BE2C (cell line): ENCODE measurements at regions not wholly inside any gene's neighbourhood (a gene's known extent, or its start where the extent isn't known, plus 50 kb on each side); places are given as distances from the start of the nearest gene placed in this dataset.
"Not testable (repeated sequence)": the region's sequence is repeated elsewhere in the genome, so short reads cannot be mapped to it uniquely, and the experiment has no call there.

Experiments used
- DNase-seq: peaks from one replicate; pipeline ENCODE4 v3.0.0-alpha.2; 2020
- H3K27me3 ChIP-seq: fragments of 250-450 bp; sonication (Bioruptor Pico); 2 replicates; pipeline ENCODE4 v1.5.1; 2020; ENCODE audit warnings: mild to moderate bottlenecking
- H3K36me3 ChIP-seq: fragments of 250-450 bp; sonication (Bioruptor Pico); 2 replicates; pipeline ENCODE4 v1.5.1; 2020; ENCODE audit warnings: mild to moderate bottlenecking
- H3K4me1 ChIP-seq: fragments of 250-450 bp; sonication (Bioruptor Pico); 2 replicates; pipeline ENCODE4 v1.5.1; 2020
- H3K4me3 ChIP-seq: 2 replicates; pipeline ENCODE4 v1.5.1; 2011; ENCODE audit warnings: low read depth, low read length
- H3K9me3 ChIP-seq: fragments of 250-450 bp; sonication (Bioruptor Pico); 2 replicates; pipeline ENCODE4 v1.5.1; 2020

- H3K9me3 ChIP-seq, DNase-seq, H3K27me3 ChIP-seq, H3K4me1 ChIP-seq, H3K36me3 ChIP-seq, H3K4me3 ChIP-seq: not testable (repeated sequence)
Observed at GRCh38 chr1:149249850-149250467, 146.6 kb upstream of the NBPF9 start.

DNA sequence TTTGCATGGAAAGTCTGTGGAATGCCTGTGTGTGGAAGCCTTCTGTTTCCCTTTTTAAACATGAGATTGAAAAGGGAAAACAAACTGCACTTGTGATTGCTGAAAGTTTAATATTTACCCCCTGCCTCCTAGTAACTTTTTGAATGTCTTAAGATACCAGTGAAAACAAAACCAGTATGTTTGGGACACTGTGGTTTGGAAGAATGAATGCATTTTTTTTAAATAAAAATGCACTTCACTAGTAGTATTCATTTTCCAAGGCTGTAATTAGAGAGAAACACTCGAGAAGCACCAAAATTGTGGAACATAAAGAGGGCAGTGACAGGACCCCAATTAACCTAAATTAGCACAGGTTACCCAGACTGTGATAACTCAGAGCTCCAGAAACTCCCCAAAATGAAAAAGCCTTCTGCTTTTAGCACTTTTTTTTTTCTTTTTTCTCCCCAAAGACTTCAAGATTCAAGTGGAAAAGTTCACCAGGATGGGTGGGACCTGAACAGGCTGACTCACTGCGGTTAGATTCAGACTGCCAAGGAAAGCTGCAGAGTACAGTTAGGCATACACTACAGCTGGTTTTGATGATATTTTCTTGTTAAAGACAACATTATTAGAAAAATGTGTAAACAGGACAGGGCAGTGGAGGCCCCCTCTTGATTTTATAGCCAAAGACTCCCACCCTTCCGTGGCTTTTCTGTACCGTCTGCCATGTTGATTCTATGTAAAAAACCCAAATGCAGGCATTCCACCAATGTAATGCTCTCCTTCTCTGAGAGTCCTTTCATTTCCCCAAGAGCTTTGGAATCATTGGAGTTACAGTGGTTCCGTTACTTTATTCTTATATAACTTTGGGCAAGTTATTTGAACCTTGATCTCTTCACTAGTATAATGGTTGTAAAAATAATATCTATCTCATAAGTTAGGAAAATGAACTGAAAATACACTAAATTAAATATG lies 151.8 kb upstream of the NBPF9 start:
- H3K9me3 ChIP-seq, DNase-seq, H3K4me1 ChIP-seq, H3K36me3 ChIP-seq, H3K27me3 ChIP-seq, H3K4me3 ChIP-seq: not testable (repeated sequence)

GRCh38 chr1:149260284-149260683 lies 156.9 kb upstream of the NBPF9 start:
- DNase-seq, H3K4me3 ChIP-seq, H3K4me1 ChIP-seq, H3K27me3 ChIP-seq, H3K9me3 ChIP-seq, H3K36me3 ChIP-seq: not testable (repeated sequence)

DNA sequence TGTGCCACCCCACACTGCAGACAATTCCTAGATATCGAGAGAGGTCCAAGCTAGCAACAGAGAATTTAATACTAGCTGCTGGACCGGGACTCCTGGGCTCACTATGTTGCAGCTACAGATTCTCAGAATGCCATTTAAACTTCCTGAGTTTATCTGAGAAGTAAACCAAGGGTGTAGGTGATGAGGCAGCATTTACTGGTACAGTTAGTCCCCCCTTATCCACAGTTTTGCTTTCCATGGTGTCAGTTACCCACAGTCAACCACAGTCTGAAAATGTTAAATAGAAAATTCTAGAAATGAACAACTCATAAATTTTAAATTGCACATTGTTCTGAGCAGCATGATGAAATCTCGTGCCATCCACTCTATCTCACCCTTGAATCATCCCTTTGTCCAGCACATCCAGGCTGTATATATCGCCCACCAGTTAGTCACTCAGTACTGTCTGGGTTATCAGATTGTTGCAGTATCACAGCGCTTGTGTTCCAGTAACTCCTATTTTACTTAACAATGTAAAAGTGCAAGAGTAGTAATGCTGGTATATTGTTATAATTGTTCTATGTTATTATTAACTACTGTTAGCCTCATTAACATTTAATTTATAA lies 157.5 kb upstream of the NBPF9 start:
- DNase-seq, H3K27me3 ChIP-seq, H3K9me3 ChIP-seq, H3K4me1 ChIP-seq, H3K4me3 ChIP-seq, H3K36me3 ChIP-seq: not testable (repeated sequence)

- not testable (repeated sequence) for H3K36me3 ChIP-seq, DNase-seq, H3K27me3 ChIP-seq, H3K4me1 ChIP-seq, H3K4me3 ChIP-seq, H3K9me3 ChIP-seq
Observed at GRCh38 chr1:149267287-149267686, 163.9 kb upstream of the NBPF9 start.

DNA sequence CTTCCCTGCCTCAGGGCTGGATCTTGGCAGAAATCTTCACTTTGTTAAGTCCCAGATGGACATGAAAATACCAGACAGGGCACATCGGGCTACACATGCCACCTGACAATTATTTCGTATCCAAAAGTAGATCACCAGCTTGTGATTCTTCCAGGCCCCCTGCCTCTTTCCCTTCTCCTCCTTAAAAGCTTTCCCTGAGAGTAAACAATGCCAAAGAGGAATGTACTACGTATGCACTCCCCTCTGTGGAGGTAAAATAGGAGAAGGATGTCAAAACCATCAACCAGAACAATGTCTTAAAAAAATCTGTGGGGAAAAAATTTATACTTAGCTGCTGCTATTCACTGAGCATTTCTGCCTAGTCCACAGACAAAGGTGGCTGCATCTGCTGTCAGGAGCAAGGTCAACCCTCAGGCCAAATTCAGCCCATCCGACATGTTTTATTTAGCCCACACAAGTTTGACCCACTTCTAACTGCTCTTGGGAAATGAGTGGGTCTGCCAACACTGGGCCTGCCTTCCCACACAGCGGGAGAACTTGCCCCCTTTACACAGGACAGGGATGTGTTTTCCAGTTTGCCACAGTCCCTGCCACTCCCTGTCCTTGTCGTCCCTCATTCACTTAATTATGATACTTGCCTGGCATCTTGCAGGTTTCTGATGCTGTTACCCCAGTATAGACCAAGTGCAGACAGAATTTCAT lies 165.8 kb upstream of the NBPF9 start:
- not testable (repeated sequence) for H3K4me3 ChIP-seq, DNase-seq, H3K4me1 ChIP-seq, H3K27me3 ChIP-seq, H3K36me3 ChIP-seq, H3K9me3 ChIP-seq

- H3K36me3 ChIP-seq = not testable (repeated sequence)
Observed at GRCh38 chr1:149269833-149270232, 166.5 kb upstream of the NBPF9 start.

DNA sequence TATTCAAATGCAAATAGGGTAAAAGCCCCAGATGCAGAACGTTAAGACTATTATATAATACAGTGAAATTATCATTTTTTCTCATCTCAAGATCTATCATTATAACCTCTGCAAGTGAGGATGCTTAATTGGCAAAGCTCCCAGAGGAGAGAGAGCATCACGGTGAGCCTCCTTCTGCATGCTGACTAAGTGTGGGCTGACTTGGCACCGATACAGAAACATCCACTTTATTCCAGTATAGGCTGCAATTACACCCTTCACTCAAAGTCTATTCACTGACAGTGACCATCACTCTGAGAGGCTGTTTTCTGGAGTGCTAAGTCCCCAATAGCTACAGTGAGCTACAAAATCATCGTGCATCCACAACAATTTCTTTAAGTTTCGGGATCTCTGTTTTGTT lies 171.1 kb upstream of the NBPF9 start:
- H3K4me3 ChIP-seq, H3K27me3 ChIP-seq, H3K9me3 ChIP-seq, H3K36me3 ChIP-seq, DNase-seq, H3K4me1 ChIP-seq: not testable (repeated sequence)

More at GRCh38 chr1:149269833-149270232, 166.5 kb upstream of the NBPF9 start:
- H3K9me3 ChIP-seq, H3K4me1 ChIP-seq, DNase-seq, H3K4me3 ChIP-seq, H3K27me3 ChIP-seq: not testable (repeated sequence)

GRCh38 chr1:149275802-149276201 lies 172.5 kb upstream of the NBPF9 start:
- not testable (repeated sequence) for H3K4me1 ChIP-seq, H3K36me3 ChIP-seq, DNase-seq, H3K27me3 ChIP-seq, H3K4me3 ChIP-seq, H3K9me3 ChIP-seq

- not testable (repeated sequence) for H3K4me3 ChIP-seq, H3K27me3 ChIP-seq, H3K4me1 ChIP-seq, H3K9me3 ChIP-seq, H3K36me3 ChIP-seq, DNase-seq
Observed at GRCh38 chr1:149276496-149276895, 173.1 kb upstream of the NBPF9 start.

DNA sequence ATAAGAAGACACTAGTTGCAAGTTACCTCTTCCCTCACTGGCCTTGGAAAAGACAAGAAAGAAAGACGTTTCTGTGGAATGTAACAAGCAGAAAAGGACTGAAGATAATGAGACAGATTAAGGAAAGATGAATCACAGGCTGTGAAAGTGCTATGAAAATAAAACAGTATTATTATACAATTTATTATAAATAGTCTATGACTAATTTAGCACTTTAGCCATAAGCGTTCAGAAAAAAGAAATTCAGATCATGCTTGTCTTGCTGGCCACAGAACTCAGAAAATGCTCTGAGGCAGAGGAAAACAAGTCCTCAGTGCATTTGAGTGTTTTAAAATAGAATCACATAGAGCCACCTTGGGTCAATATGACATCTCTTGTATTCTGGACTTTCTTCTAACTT lies 174.8 kb upstream of the NBPF9 start:
- H3K9me3 ChIP-seq, H3K27me3 ChIP-seq, DNase-seq: not testable (repeated sequence)

DNA sequence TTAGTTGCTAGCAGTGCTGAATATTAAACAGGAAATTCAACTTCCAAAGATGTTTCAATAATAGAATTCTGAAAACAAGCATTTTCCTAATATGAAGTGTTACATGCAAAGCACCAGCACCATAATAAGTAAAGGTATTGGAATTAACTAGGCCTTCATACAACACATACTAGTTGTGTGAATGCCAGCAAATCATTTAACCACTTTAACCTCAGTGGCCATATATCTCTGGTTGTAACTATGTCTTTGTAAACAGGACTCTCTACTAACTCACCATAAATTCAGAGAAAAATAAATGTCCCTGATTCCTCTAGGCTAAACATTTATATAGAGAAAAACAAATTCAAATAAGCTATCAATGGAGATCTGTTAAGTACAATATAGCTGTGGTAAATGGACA lies 175.7 kb upstream of the NBPF9 start:
- not testable (repeated sequence) for H3K36me3 ChIP-seq, DNase-seq, H3K9me3 ChIP-seq, H3K27me3 ChIP-seq, H3K4me1 ChIP-seq, H3K4me3 ChIP-seq

More for the DNA sequence above, 174.8 kb upstream of the NBPF9 start:
- not testable (repeated sequence) for H3K4me1 ChIP-seq, H3K36me3 ChIP-seq, H3K4me3 ChIP-seq

GRCh38 chr1:149279512-149279911 lies 176.2 kb upstream of the NBPF9 start:
- not testable (repeated sequence) for H3K27me3 ChIP-seq, H3K4me1 ChIP-seq, DNase-seq, H3K4me3 ChIP-seq, H3K36me3 ChIP-seq, H3K9me3 ChIP-seq

GRCh38 chr1:149284773-149285172 lies 181.4 kb upstream of the NBPF9 start:
- H3K36me3 ChIP-seq, H3K9me3 ChIP-seq, H3K4me3 ChIP-seq, H3K27me3 ChIP-seq, DNase-seq, H3K4me1 ChIP-seq: not testable (repeated sequence)

GRCh38 chr1:149285205-149285604 lies 181.9 kb upstream of the NBPF9 start:
- H3K27me3 ChIP-seq, H3K4me3 ChIP-seq, H3K9me3 ChIP-seq, H3K36me3 ChIP-seq, DNase-seq, H3K4me1 ChIP-seq: not testable (repeated sequence)
